ENCODE measurements at regions not wholly inside any gene's neighbourhood (a gene's known extent, or its start where the extent isn't known, plus 50 kb on each side); places are given as distances from the start of the nearest gene placed in this dataset.

GRCh38 chr4:13866881-13867280 lies 239.4 kb upstream of the BOD1L1 start:
- Mint-ChIP-seq H3K4me3 (no peak overlapping the region), H3K36me3 (ENCODE audit: insufficient read depth) (no peaks in the 10 kb centered on the region), H3K27me3 (no peaks in the 10 kb centered on the region), H3K9me3 (peaks cover 6 to 7% of the 10 kb centered on the region in 2 donors), H3K4me1 (ENCODE audit: low read depth in 2 of 2) (no peaks in the 10 kb centered on the region), H3K27ac (no peak overlapping the region)
- no peak for ATAC-seq (replicated peaks)
- DNase-seq = no peak

GRCh38 chr4:13872155-13872554 lies 244.6 kb upstream of the BOD1L1 start:
- Mint-ChIP-seq H3K27me3 (no peaks in the 10 kb centered on the region), H3K4me1 (ENCODE audit: low read depth in 2 of 2) (no peaks in the 10 kb centered on the region), H3K36me3 (ENCODE audit: insufficient read depth) (no peaks in the 10 kb centered on the region), H3K27ac (no peak overlapping the region), H3K4me3 (no peak overlapping the region), H3K9me3 (peaks cover 5 to 7% of the 10 kb centered on the region in 2 donors)
- ATAC-seq (replicated peaks) (no peak), DNase-seq (no peak)

- ATAC-seq (replicated peaks) (no peak), DNase-seq (no peak)
- no peaks in the 10 kb centered on the region for H3K27me3 Mint-ChIP-seq
- H3K4me1 Mint-ChIP-seq (ENCODE audit: low read depth in 2 of 2) = no peaks in the 10 kb centered on the region
- no peaks in the 10 kb centered on the region for H3K36me3 Mint-ChIP-seq (ENCODE audit: insufficient read depth)
- no peak overlapping the region for H3K27ac Mint-ChIP-seq
- peaks cover 2 to 7% of the 10 kb centered on the region in 2 donors for H3K9me3 Mint-ChIP-seq
- no peak overlapping the region for H3K4me3 Mint-ChIP-seq
Measured at GRCh38 chr4:13872955-13873354, 245.4 kb upstream of the BOD1L1 start.

- no peak overlapping the region for H3K27ac Mint-ChIP-seq
- H3K27me3 Mint-ChIP-seq = no peaks in the 10 kb centered on the region
- H3K4me3 Mint-ChIP-seq = no peak overlapping the region
- no peak for ATAC-seq (replicated peaks)
- DNase-seq = no peak
- no peaks in the 10 kb centered on the region for H3K4me1 Mint-ChIP-seq (ENCODE audit: low read depth in 2 of 2)
- no peaks in the 10 kb centered on the region for H3K36me3 Mint-ChIP-seq (ENCODE audit: insufficient read depth)
- H3K9me3 Mint-ChIP-seq = peaks cover 12 to 14% of the 10 kb centered on the region in 2 donors
Measured at GRCh38 chr4:13875181-13875580, 247.7 kb upstream of the BOD1L1 start.

GRCh38 chr4:13876131-13876530 lies 248.6 kb upstream of the BOD1L1 start:
- no peaks in the 10 kb centered on the region for H3K4me1 Mint-ChIP-seq (ENCODE audit: low read depth in 2 of 2)
- H3K4me3 Mint-ChIP-seq = no peak overlapping the region
- no peak overlapping the region for H3K27ac Mint-ChIP-seq
- H3K36me3 Mint-ChIP-seq (ENCODE audit: insufficient read depth) = no peaks in the 10 kb centered on the region
- ATAC-seq (replicated peaks) (no peak), DNase-seq (no peak)
- H3K9me3 Mint-ChIP-seq = peaks cover 11 to 12% of the 10 kb centered on the region in 2 donors
- H3K27me3 Mint-ChIP-seq = no peaks in the 10 kb centered on the region

GRCh38 chr4:13876940-13877339 lies 249.4 kb upstream of the BOD1L1 start:
- no peaks in the 10 kb centered on the region for H3K27me3 Mint-ChIP-seq
- H3K4me1 Mint-ChIP-seq (ENCODE audit: low read depth in 2 of 2) = no peaks in the 10 kb centered on the region
- DNase-seq (no peak), ATAC-seq (replicated peaks) (no peak)
- H3K9me3 Mint-ChIP-seq = peaks cover 12% of the 10 kb centered on the region in 2 donors
- H3K36me3 Mint-ChIP-seq (ENCODE audit: insufficient read depth) = no peaks in the 10 kb centered on the region
- no peak overlapping the region for H3K4me3 Mint-ChIP-seq
- H3K27ac Mint-ChIP-seq = no peak overlapping the region

GRCh38 chr4:13877626-13878025 lies 250.1 kb upstream of the BOD1L1 start:
- Mint-ChIP-seq H3K36me3 (ENCODE audit: insufficient read depth) (no peaks in the 10 kb centered on the region), H3K27ac (no peak overlapping the region), H3K4me3 (no peak overlapping the region), H3K9me3 (peaks cover 12 to 16% of the 10 kb centered on the region in 2 donors), H3K27me3 (no peaks in the 10 kb centered on the region), H3K4me1 (ENCODE audit: low read depth in 2 of 2) (no peaks in the 10 kb centered on the region)
- DNase-seq (no peak), ATAC-seq (replicated peaks) (no peak)

GRCh38 chr4:13881892-13882291 lies 254.4 kb upstream of the BOD1L1 start:
- Mint-ChIP-seq H3K36me3 (ENCODE audit: insufficient read depth) (no peaks in the 10 kb centered on the region), H3K27me3 (no peaks in the 10 kb centered on the region), H3K9me3 (peaks cover 10 to 16% of the 10 kb centered on the region in 2 donors), H3K4me1 (ENCODE audit: low read depth in 2 of 2) (no peaks in the 10 kb centered on the region), H3K27ac (no peak overlapping the region), H3K4me3 (no peak overlapping the region)
- no peak for DNase-seq
- no peak for ATAC-seq (replicated peaks)

- DNase-seq (no peak), ATAC-seq (replicated peaks) (no peak)
- Mint-ChIP-seq H3K4me1 (ENCODE audit: low read depth in 2 of 2) (no peaks in the 10 kb centered on the region), H3K27ac (no peak overlapping the region), H3K36me3 (ENCODE audit: insufficient read depth) (no peaks in the 10 kb centered on the region), H3K9me3 (peaks cover 10 to 18% of the 10 kb centered on the region in 2 donors), H3K27me3 (no peaks in the 10 kb centered on the region), H3K4me3 (no peak overlapping the region)
Measured at GRCh38 chr4:13887010-13887409, 259.5 kb upstream of the BOD1L1 start.

GRCh38 chr4:13888112-13888511 lies 260.6 kb upstream of the BOD1L1 start:
- ATAC-seq (replicated peaks) (no peak), DNase-seq (no peak)
- Mint-ChIP-seq H3K9me3 (peaks cover 10 to 15% of the 10 kb centered on the region in 2 donors), H3K27me3 (no peaks in the 10 kb centered on the region), H3K4me1 (ENCODE audit: low read depth in 2 of 2) (no peaks in the 10 kb centered on the region), H3K27ac (no peak overlapping the region), H3K36me3 (ENCODE audit: insufficient read depth) (no peaks in the 10 kb centered on the region), H3K4me3 (no peak overlapping the region)

- DNase-seq (no peak), ATAC-seq (replicated peaks) (no peak)
- Mint-ChIP-seq H3K36me3 (ENCODE audit: insufficient read depth) (no peaks in the 10 kb centered on the region), H3K4me1 (ENCODE audit: low read depth in 2 of 2) (no peaks in the 10 kb centered on the region), H3K27ac (no peak overlapping the region), H3K9me3 (peaks cover 10 to 15% of the 10 kb centered on the region in 2 donors), H3K27me3 (no peaks in the 10 kb centered on the region), H3K4me3 (no peak overlapping the region)
Measured at GRCh38 chr4:13891544-13891939, 264.0 kb upstream of the BOD1L1 start.

GRCh38 chr4:13892739-13893105 lies 265.2 kb upstream of the BOD1L1 start:
- H3K36me3 Mint-ChIP-seq (ENCODE audit: insufficient read depth) = no peaks in the 10 kb centered on the region
- H3K4me3 Mint-ChIP-seq = no peak overlapping the region
- no peak for DNase-seq
- H3K27ac Mint-ChIP-seq = no peak overlapping the region
- ATAC-seq (replicated peaks) = no peak
- no peaks in the 10 kb centered on the region for H3K27me3 Mint-ChIP-seq
- peaks cover 10 to 15% of the 10 kb centered on the region in 2 donors for H3K9me3 Mint-ChIP-seq
- no peaks in the 10 kb centered on the region for H3K4me1 Mint-ChIP-seq (ENCODE audit: low read depth in 2 of 2)

GRCh38 chr4:13893211-13893610 lies 265.7 kb upstream of the BOD1L1 start:
- H3K36me3 Mint-ChIP-seq (ENCODE audit: insufficient read depth) = no peaks in the 10 kb centered on the region
- H3K9me3 Mint-ChIP-seq = peaks cover 11 to 15% of the 10 kb centered on the region in 2 donors
- no peak overlapping the region for H3K4me3 Mint-ChIP-seq
- no peaks in the 10 kb centered on the region for H3K27me3 Mint-ChIP-seq
- ATAC-seq (replicated peaks) (no peak), DNase-seq (no peak)
- no peak overlapping the region for H3K27ac Mint-ChIP-seq
- no peaks in the 10 kb centered on the region for H3K4me1 Mint-ChIP-seq (ENCODE audit: low read depth in 2 of 2)

GRCh38 chr4:13893987-13894386 lies 266.5 kb upstream of the BOD1L1 start:
- no peak overlapping the region for H3K4me3 Mint-ChIP-seq
- peaks cover 11 to 15% of the 10 kb centered on the region in 2 donors for H3K9me3 Mint-ChIP-seq
- no peak for ATAC-seq (replicated peaks)
- no peak for DNase-seq
- no peak overlapping the region for H3K27ac Mint-ChIP-seq
- H3K4me1 Mint-ChIP-seq (ENCODE audit: low read depth in 2 of 2) = no peaks in the 10 kb centered on the region
- no peaks in the 10 kb centered on the region for H3K27me3 Mint-ChIP-seq
- H3K36me3 Mint-ChIP-seq (ENCODE audit: insufficient read depth) = no peaks in the 10 kb centered on the region

- DNase-seq (no peak), ATAC-seq (replicated peaks) (no peak)
- no peak overlapping the region for H3K4me3 Mint-ChIP-seq
- H3K36me3 Mint-ChIP-seq (ENCODE audit: insufficient read depth) = no peaks in the 10 kb centered on the region
- no peaks in the 10 kb centered on the region for H3K27me3 Mint-ChIP-seq
- peaks cover 0 to 4% of the 10 kb centered on the region in 2 donors for H3K9me3 Mint-ChIP-seq
- H3K4me1 Mint-ChIP-seq (ENCODE audit: low read depth in 2 of 2) = no peaks in the 10 kb centered on the region
- no peak overlapping the region for H3K27ac Mint-ChIP-seq
Measured at GRCh38 chr4:13900780-13901179, 273.3 kb upstream of the BOD1L1 start.
